ENCODE measurements at regions not wholly inside any gene's neighbourhood (a gene's known extent, or its start where the extent isn't known, plus 50 kb on each side); places are given as distances from the start of the nearest gene placed in this dataset.

DNA sequence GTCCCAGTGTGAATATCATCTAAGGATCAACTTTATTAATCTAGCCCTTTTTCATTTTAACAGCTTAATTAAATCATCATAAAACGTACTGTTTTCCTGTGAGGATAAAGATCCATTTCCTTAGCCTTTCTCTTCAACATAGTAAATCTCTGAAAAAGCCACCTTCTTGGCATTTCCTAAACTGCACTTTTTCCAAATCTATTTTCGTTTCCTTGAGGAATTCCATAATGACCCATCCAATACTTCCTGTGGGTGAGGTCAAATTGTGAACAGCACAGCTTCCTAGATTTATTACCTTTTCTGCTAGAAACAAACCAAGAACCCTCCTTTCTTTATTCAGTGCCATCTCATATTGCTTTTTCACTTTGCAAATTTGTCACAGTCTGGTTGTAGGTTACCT, 129.4 kb upstream of the CNTN4 start:
- TF ChIP-seq, protein P1, sequence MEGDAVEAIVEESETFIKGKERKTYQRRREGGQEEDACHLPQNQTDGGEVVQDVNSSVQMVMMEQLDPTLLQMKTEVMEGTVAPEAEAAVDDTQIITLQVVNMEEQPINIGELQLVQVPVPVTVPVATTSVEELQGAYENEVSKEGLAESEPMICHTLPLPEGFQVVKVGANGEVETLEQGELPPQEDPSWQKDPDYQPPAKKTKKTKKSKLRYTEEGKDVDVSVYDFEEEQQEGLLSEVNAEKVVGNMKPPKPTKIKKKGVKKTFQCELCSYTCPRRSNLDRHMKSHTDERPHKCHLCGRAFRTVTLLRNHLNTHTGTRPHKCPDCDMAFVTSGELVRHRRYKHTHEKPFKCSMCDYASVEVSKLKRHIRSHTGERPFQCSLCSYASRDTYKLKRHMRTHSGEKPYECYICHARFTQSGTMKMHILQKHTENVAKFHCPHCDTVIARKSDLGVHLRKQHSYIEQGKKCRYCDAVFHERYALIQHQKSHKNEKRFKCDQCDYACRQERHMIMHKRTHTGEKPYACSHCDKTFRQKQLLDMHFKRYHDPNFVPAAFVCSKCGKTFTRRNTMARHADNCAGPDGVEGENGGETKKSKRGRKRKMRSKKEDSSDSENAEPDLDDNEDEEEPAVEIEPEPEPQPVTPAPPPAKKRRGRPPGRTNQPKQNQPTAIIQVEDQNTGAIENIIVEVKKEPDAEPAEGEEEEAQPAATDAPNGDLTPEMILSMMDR (IDR thresholded peaks at IDR 0.05): no peak
- TF ChIP-seq POLR2A (IDR thresholded peaks at IDR 0.05): no peak

All from lower leg skin (tissue), 3 donors.